Activated CD4-positive, CD25-positive, alpha-beta regulatory T cell treated with anti-CD3 and anti-CD28 coated beads, Interleukin-2, amount 50 U/mL, for 16 hours (primary cell): ENCODE measurements at regions not wholly inside any gene's neighbourhood (a gene's known extent, or its start where the extent isn't known, plus 50 kb on each side); places are given as distances from the start of the nearest gene placed in this dataset.

Source experiments
- DNase-seq: peaks from one replicate; pipeline ENCODE4 v3.0.0-alpha.2; 2020; ENCODE audit warnings: low read depth, low spot score

GRCh38 chr2:133838642-133839365 is 270.5 kb upstream of the NCKAP5 start:
- DNase-seq, result no peak

- no peak for DNase-seq
These were observed 271.4 kb upstream of the NCKAP5 start for GRCh38 chr2:133839677-133840076.

GRCh38 chr2:133840761-133841160 is 272.5 kb upstream of the NCKAP5 start:
- DNase-seq, result no peak

- no peak for DNase-seq
These were observed 273.6 kb upstream of the NCKAP5 start for GRCh38 chr2:133841900-133842299.

GRCh38 chr2:133842446-133842845 is 274.2 kb upstream of the NCKAP5 start:
- DNase-seq, result no peak

- no peak for DNase-seq
These were observed 274.8 kb upstream of the NCKAP5 start for GRCh38 chr2:133843091-133843490.

GRCh38 chr2:133843551-133843950 is 275.3 kb upstream of the NCKAP5 start:
- no peak for DNase-seq

GRCh38 chr2:133844214-133844892 is 276.1 kb upstream of the NCKAP5 start:
- DNase-seq, result peak; percentile 25

GRCh38 chr2:133846476-133846875 is 278.2 kb upstream of the NCKAP5 start:
- DNase-seq, result no peak

- no peak for DNase-seq
These were observed 279.3 kb upstream of the NCKAP5 start for GRCh38 chr2:133847591-133847990.

GRCh38 chr2:133848111-133848649 is 279.9 kb upstream of the NCKAP5 start:
- DNase-seq, result no peak

- no peak for DNase-seq
These were observed 281.1 kb upstream of the NCKAP5 start for GRCh38 chr2:133849341-133849740.

GRCh38 chr2:133854603-133855200 is 286.4 kb upstream of the NCKAP5 start:
- DNase-seq, result no peak

- DNase-seq, result no peak
These were observed 287.3 kb upstream of the NCKAP5 start for GRCh38 chr2:133855526-133855925.

- DNase-seq, result no peak
These were observed 288.4 kb upstream of the NCKAP5 start for GRCh38 chr2:133856678-133857077.

- DNase-seq, result no peak
These were observed 291.3 kb upstream of the NCKAP5 start for GRCh38 chr2:133859578-133859977.

- no peak for DNase-seq
These were observed 294.2 kb upstream of the NCKAP5 start for GRCh38 chr2:133862400-133862977.

GRCh38 chr2:133863106-133863800 is 295.0 kb upstream of the NCKAP5 start:
- no peak for DNase-seq

- DNase-seq, result no peak
These were observed 296.9 kb upstream of the NCKAP5 start for GRCh38 chr2:133865141-133865540.

GRCh38 chr2:133867166-133867565 is 298.9 kb upstream of the NCKAP5 start:
- DNase-seq, result no peak

- DNase-seq, result no peak
These were observed 303.4 kb upstream of the NCKAP5 start for GRCh38 chr2:133871545-133872209.
